ENCODE measurements at regions not wholly inside any gene's neighbourhood (a gene's known extent, or its start where the extent isn't known, plus 50 kb on each side); places are given as distances from the start of the nearest gene placed in this dataset.
"Not testable (repeated sequence)": the region's sequence is repeated elsewhere in the genome, so short reads cannot be mapped to it uniquely, and the experiment has no call there.

DNA sequence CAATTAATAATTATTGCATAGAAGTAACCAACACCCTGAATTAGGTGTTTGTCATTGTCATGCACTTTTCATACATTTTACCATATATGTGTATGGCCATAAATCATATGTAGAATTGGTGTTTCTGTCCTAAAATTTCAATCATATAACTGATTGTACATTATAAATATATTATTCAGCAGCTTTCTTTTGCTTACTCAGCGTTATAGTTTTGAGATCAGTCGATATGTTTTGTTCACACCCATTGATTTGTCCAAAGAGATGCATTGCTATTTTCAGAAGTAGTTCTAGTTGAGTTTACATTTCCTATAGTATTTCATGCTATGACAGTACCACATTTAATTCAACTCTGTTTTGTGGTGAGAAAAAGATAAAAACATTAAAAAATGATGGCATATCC, 50.5 kb upstream of the PARP4 start:
- Mint-ChIP-seq H3K9me3 (no peaks in the 10 kb centered on the region), H3K27ac (ENCODE audit: low read depth) (no peak overlapping the region), H3K36me3 (ENCODE audit: insufficient read depth) (no peaks in the 10 kb centered on the region), H3K4me3 (no peak overlapping the region), H3K27me3 (peaks cover 58% of the 10 kb centered on the region), H3K4me1 (peaks cover 6% of the 10 kb centered on the region)
- ATAC-seq (replicated peaks; ENCODE audit: extremely low read depth, poor library complexity, severe bottlenecking) (no peak), DNase-seq (ENCODE audit: low spot score in 2 of 2) (no peak)

DNA sequence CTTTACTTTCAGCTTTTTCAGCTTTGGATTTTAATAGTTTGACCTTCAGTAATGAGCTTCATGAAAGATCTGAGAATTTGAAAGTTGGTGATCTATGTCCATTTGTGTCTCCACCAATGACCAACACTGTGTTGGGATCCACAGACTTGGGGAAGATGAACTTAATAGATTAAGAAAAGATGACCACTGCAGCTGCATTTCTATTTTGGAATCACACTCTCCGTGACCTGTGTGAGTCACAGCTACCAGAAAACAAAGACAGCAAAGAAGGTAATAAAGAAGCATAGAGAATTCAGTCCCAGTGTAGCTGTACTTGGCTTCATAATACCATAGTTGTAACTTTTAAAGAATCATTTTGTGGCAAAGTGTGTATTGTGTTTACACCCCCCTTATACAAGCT, 51.4 kb upstream of the PARP4 start:
- H3K4me3 Mint-ChIP-seq; H3K27ac Mint-ChIP-seq (ENCODE audit: low read depth); DNase-seq (ENCODE audit: low spot score in 2 of 2); ATAC-seq (replicated peaks; ENCODE audit: extremely low read depth, poor library complexity, severe bottlenecking); H3K36me3 Mint-ChIP-seq (ENCODE audit: insufficient read depth); H3K9me3 Mint-ChIP-seq; H3K4me1 Mint-ChIP-seq: not testable (repeated sequence)
- H3K27me3 Mint-ChIP-seq, result peaks cover 54% of the 10 kb centered on the region

DNA sequence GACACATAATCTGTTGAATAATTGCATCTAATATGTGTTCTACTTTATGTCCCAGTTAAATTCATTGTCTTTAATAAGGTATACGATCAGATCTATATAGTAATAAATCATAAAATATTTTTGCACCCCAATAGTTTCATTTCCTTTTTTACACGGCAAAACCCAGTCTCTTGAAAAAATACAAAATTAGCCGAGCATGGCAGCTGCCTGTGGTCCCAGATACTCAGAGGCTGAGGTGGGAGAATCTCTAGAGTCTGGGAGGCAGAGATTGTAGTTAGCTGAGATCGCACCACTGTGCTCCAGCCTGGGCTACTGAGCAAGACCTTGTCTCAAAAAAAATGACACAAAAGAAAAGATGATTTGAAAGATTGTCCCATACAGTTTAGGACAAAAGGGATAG, 52.3 kb upstream of the PARP4 start:
- no peaks in the 10 kb centered on the region for H3K36me3 Mint-ChIP-seq (ENCODE audit: insufficient read depth)
- no peaks in the 10 kb centered on the region for H3K4me1 Mint-ChIP-seq
- no peaks in the 10 kb centered on the region for H3K9me3 Mint-ChIP-seq
- H3K4me3 Mint-ChIP-seq, result no peak overlapping the region
- DNase-seq (ENCODE audit: low spot score in 2 of 2) (no peak), ATAC-seq (replicated peaks; ENCODE audit: extremely low read depth, poor library complexity, severe bottlenecking) (no peak)
- no peak overlapping the region for H3K27ac Mint-ChIP-seq (ENCODE audit: low read depth)
- H3K27me3 Mint-ChIP-seq, result peaks cover 52% of the 10 kb centered on the region

DNA sequence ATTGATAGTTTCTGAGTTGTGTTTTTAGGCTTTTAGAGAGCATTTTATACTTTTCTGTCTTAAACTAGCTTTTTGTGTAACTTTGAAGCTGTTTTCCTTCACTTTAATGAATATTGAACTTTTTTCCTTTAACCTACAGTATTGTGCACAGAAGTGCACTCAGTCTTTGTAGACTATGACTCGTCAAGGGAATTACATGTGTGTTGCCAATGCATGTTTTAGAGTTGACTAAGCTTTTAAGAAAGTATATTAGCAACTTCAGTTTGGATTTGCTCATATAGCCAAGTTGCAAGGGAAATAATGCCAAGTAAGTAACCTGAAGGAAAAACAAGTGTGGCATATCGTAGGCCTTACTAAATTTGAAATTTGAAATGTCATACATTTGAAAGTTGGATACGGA, 55.0 kb upstream of the PARP4 start:
- H3K27me3 Mint-ChIP-seq, result peaks cover 55% of the 10 kb centered on the region
- not testable (repeated sequence) for DNase-seq (ENCODE audit: low spot score in 2 of 2); H3K27ac Mint-ChIP-seq (ENCODE audit: low read depth); H3K9me3 Mint-ChIP-seq; H3K4me3 Mint-ChIP-seq; H3K36me3 Mint-ChIP-seq (ENCODE audit: insufficient read depth); ATAC-seq (replicated peaks; ENCODE audit: extremely low read depth, poor library complexity, severe bottlenecking); H3K4me1 Mint-ChIP-seq

DNA sequence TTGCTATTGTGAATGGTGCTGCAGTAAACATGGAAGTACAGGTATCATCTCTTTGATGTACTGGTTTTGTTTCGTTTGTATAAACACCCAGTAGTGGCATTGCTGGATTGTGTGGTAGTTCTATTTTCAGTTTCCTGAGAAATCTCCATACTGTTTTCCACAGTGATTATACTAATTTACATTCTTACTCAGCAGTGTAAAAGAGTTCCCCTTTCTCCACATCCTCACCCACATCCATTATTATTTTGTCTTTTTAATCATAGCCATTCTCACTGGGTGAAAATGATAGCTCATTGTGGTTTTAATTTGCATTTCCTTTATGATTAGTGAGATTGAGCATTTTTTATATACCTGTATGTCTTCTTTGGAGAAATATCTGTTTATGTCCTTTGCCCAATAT, 62.3 kb upstream of the PARP4 start:
- DNase-seq (ENCODE audit: low spot score in 2 of 2), result no peak
- Mint-ChIP-seq H3K27me3 (peaks cover 20% of the 10 kb centered on the region), H3K36me3 (ENCODE audit: insufficient read depth) (peaks cover 2% of the 10 kb centered on the region), H3K9me3 (peaks cover 6% of the 10 kb centered on the region), H3K4me3 (no peak overlapping the region), H3K4me1 (no peaks in the 10 kb centered on the region), H3K27ac (ENCODE audit: low read depth) (no peak overlapping the region)
- no peak for ATAC-seq (replicated peaks; ENCODE audit: extremely low read depth, poor library complexity, severe bottlenecking)

DNA sequence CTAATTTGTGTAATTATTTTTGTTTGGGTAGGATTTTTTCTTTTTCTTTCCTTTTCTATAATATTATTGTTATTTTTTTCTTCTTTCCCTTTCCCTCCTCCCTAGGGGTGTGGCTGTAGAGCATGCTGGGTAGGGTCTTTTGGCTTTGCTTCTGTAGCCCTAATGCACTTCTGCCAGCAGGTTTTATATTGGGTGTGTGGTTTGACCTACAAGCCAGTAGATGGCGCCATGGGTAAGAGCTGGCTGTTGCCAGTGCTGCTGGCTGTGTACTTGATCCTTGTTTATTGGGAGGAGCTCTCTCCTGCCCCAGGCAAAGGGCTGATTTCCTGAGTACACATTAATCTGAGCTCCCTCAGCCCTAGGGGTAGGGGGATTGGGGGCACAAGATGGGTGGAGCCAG, 67.7 kb upstream of the PARP4 start:
- not testable (repeated sequence) for ATAC-seq (replicated peaks; ENCODE audit: extremely low read depth, poor library complexity, severe bottlenecking); H3K9me3 Mint-ChIP-seq; H3K27ac Mint-ChIP-seq (ENCODE audit: low read depth); H3K36me3 Mint-ChIP-seq (ENCODE audit: insufficient read depth); DNase-seq (ENCODE audit: low spot score in 2 of 2)
- Mint-ChIP-seq H3K27me3 (peaks cover 13% of the 10 kb centered on the region), H3K4me1 (peaks cover 10% of the 10 kb centered on the region), H3K4me3 (peak overlapping the region; percentile 37)

DNA sequence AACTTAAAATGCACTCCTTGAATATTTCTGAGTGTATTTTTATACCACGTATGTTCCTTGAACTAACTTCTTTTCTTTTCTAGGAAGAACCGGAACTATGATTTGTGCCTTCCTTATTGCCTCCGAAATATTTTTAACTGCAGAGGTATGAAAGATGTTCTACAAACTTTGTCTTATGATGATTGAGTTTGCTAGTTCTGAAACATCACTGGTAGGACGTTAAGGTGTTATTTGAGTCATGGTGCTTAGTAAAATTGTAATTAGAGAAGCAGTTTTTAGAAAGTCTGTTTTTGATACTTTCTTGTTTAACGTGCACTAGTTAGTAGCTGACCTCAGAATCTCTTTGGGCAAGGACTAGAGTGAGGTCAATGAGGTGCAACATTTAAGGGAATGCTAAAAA, 69.0 kb upstream of the PARP4 start:
- not testable (repeated sequence) for ATAC-seq (replicated peaks; ENCODE audit: extremely low read depth, poor library complexity, severe bottlenecking); DNase-seq (ENCODE audit: low spot score in 2 of 2); H3K36me3 Mint-ChIP-seq (ENCODE audit: insufficient read depth); H3K9me3 Mint-ChIP-seq; H3K4me3 Mint-ChIP-seq; H3K27ac Mint-ChIP-seq (ENCODE audit: low read depth)
- Mint-ChIP-seq H3K4me1 (peaks cover 10% of the 10 kb centered on the region), H3K27me3 (peaks cover 13% of the 10 kb centered on the region)

DNA sequence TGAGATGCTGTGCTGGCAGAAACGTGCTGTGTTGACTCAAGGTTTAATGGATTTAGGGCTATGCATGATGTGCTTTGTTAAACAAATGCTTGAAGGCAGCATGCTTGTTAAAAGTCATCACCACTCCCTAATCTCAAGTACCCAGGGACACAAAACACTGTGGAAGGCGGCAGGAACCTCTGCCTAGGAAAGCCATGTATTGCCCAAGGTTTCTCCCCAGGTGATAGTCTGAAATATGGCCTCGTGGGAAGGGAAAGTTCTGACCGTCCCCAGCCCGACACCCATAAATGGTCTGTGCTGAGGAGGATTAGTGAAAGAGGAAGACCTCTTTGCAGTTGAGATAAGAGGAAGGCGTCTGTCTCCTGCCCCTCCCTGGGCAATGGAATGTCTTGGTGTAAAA, 79.1 kb upstream of the PARP4 start:
- H3K27me3 Mint-ChIP-seq; H3K27ac Mint-ChIP-seq (ENCODE audit: low read depth); DNase-seq (ENCODE audit: low spot score in 2 of 2); ATAC-seq (replicated peaks; ENCODE audit: extremely low read depth, poor library complexity, severe bottlenecking); H3K4me1 Mint-ChIP-seq; H3K4me3 Mint-ChIP-seq; H3K36me3 Mint-ChIP-seq (ENCODE audit: insufficient read depth); H3K9me3 Mint-ChIP-seq: not testable (repeated sequence)

DNA sequence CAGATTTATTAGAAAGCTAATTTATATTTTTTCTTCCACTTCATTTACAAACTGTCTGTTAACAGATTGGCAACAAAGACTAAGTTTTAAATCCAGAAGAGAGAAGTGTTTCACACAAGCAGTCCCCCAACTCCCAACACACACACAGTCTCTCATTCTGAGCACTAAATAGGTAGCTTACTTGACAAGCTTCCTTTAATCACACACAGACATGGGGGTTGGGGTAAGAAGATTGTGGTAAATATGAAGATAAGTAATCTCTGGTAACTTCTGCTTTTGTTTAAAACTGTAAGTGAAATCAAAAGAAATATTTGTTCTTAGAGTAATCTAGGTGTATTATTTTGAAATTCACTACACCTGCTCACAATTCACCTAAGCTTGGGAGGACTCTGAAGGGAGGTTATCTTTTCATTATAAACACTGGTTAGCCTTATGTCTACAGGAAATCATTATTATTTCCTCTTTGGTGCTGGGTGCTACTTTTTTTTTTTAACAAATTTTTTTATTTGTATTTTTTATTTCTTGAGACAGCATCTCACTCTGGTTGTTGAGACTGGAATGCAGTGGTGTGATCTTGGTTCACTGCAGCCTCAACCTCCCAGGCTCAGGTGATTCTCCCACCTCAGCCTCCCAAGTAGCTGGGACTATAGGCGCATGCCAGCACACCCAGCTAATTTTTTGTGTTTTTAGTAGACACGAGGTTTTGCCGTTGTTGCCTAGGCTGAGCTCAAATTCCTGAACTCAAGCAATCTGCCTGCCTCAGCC, 82.1 kb upstream of the ATP12A start:
- not testable (repeated sequence) for H3K27me3 Mint-ChIP-seq; H3K9me3 Mint-ChIP-seq; H3K36me3 Mint-ChIP-seq (ENCODE audit: insufficient read depth); DNase-seq (ENCODE audit: low spot score in 2 of 2)
- peak overlapping the region; percentile 50 for H3K27ac Mint-ChIP-seq (ENCODE audit: low read depth)
- H3K4me1 Mint-ChIP-seq, result peaks cover 31% of the 10 kb centered on the region
- ATAC-seq (replicated peaks; ENCODE audit: extremely low read depth, poor library complexity, severe bottlenecking), result peak; percentile 57
- peak overlapping the region; percentile 50 for H3K4me3 Mint-ChIP-seq

DNA sequence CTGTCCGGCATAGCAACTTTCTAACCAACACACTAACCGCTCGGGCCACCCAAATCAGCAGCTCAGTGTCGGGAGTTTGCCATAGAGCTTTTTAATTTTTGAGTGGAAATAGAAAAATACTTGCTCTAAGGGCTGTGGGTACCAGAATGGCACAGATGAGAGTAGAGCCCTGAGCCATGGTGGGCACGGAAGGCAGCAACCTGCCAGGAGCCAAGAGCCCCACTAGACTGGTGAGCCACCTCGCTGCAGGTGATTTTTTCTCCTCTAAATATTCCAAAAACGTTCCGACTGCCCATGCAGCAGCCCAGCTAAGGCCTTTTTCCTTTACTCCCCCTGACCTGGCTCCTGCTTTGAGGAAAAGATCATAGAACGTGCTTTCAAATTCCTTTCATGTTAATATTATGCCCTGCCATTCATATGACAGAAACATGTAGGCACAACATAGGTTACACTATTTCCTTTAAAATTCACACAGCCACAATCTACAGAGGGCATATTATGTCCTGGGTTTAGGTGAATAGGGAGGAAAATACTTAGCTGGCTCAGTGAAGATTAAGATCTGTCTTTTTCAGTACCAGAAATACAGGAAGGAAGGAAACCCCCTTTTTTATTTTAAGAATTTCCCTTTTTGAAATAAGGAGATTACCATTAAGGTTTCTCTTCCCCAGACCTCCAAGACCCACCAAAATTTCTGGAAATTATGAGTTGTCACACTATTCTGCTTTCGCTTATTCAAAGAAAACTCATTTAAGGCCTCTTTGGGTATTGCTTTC, 81.0 kb upstream of the ATP12A start:
- not testable (repeated sequence) for H3K36me3 Mint-ChIP-seq (ENCODE audit: insufficient read depth); DNase-seq (ENCODE audit: low spot score in 2 of 2); ATAC-seq (replicated peaks; ENCODE audit: extremely low read depth, poor library complexity, severe bottlenecking)

DNA sequence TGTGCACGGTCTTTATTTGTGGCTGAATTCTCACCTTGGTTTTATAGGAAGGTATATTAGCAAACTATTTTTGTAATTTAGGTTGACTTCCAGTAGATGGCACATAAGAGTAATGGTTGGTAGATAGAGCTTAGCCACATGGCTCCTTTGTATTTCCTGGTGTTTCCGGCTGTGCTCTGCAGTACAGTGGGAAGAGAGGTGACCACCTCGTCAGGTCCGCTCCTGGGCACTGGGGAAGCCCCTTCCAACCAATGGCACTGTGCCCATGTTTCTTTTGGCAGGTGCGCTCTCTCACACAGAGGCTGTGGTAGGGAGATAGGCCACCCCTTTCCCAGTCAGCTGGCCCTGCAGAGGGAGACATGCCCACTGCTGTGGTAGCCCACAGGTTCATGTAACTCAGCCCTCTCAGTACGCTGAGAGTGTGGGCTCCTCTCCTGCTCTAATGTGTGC, 74.3 kb upstream of the ATP12A start:
- Mint-ChIP-seq H3K4me3 (no peak overlapping the region), H3K27ac (ENCODE audit: low read depth) (no peak overlapping the region), H3K27me3 (no peaks in the 10 kb centered on the region), H3K4me1 (peaks cover 1% of the 10 kb centered on the region), H3K9me3 (peaks cover 11% of the 10 kb centered on the region), H3K36me3 (ENCODE audit: insufficient read depth) (no peaks in the 10 kb centered on the region)
- DNase-seq (ENCODE audit: low spot score in 2 of 2), result no peak
- no peak for ATAC-seq (replicated peaks; ENCODE audit: extremely low read depth, poor library complexity, severe bottlenecking)

More for the DNA sequence above, 81.0 kb upstream of the ATP12A start:
- peak overlapping the region; percentile 92 for H3K27ac Mint-ChIP-seq (ENCODE audit: low read depth)
- peaks cover 31% of the 10 kb centered on the region for H3K4me1 Mint-ChIP-seq
- not testable (repeated sequence) for H3K27me3 Mint-ChIP-seq, H3K9me3 Mint-ChIP-seq
- peak overlapping the region; percentile 50 for H3K4me3 Mint-ChIP-seq

DNA sequence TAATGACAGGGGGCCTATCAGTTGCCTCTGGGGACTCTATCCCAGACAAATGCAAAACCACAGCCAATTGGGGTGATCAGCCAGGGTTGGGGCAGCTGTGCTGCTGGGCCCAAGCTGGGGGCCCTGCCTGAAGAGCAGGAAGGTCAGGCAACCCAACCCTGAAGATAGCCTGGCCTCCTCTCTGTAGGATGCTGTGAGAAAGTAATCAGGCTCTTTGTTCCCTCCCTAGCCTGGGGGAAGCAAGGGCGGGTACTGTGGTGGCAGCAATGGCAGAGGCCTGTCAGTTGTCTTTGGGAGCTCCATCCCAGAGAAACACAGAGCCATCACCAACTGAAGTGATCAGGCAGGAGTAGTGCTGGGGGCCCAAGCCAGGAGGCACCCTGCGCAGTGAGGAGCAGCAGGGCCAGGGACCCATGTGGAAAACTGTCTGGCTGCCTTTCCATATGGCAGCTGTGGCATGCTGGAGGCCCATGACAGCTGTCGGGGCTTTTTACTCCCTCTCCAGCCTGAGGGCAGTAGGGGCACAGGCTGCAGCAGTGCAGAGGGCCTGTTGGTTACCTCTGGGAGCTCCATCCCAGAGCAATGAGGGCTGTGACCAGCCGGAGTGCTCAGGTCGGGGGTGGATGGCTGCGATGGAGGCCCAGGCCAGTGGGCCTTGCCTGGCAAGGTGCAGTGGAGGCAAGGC, 73.6 kb upstream of the ATP12A start:
- Mint-ChIP-seq H3K9me3 (peaks cover 11% of the 10 kb centered on the region), H3K4me1 (peaks cover 8% of the 10 kb centered on the region), H3K4me3 (no peak overlapping the region), H3K27ac (ENCODE audit: low read depth) (no peak overlapping the region), H3K36me3 (ENCODE audit: insufficient read depth) (no peaks in the 10 kb centered on the region), H3K27me3 (no peaks in the 10 kb centered on the region)
- ATAC-seq (replicated peaks; ENCODE audit: extremely low read depth, poor library complexity, severe bottlenecking) (no peak), DNase-seq (ENCODE audit: low spot score in 2 of 2) (no peak)

Measured in central memory CD8-positive, alpha-beta T cell (primary cell).